PC-9 (cell line): ENCODE measurements at regions not wholly inside any gene's neighbourhood (a gene's known extent, or its start where the extent isn't known, plus 50 kb on each side); places are given as distances from the start of the nearest gene placed in this dataset.
A peak's percentile ranks its signal among the peaks of the same experiment; 100 is the strongest.
"Not testable (repeated sequence)": the region's sequence is repeated elsewhere in the genome, so short reads cannot be mapped to it uniquely, and the experiment has no call there.

Experiments used
- BruUV-seq: library from RNA; stranded (reverse); fragments of 400-500 nt; replicated peaks from 2 replicates; lab custom pipeline; 2021; lab: Mats Ljungman, UMichigan
- CTCF ChIA-PET: fragments of 300-600 bp; sonication (Branson Sonifier 250); formaldehyde crosslinking; loops from one replicate; lab custom pipeline; 2022; ENCODE audit warnings: antibody characterized with exemption; lab: Charles Lee
- POLR2A ChIA-PET: fragments of 300-600 bp; sonication (Branson Sonifier 250); formaldehyde crosslinking; loops from one replicate; lab custom pipeline; 2022; ENCODE audit warnings: antibody characterized with exemption; ENCODE audit not compliant: unreplicated experiment; lab: Charles Lee
- DNase-seq, 2 experiments: peaks; one replicate each; pipeline versions ENCODE4 v3.0.0 to v3.0.0-alpha.2; 2015 to 2022; ENCODE audit warnings: mixed read lengths in 1 of 2
- H2AFZ ChIP-seq: fragments of 200-600 bp; sonication (generic); 2 replicates; pipeline ENCODE4 v1.8.1; 2017; ENCODE audit warnings: antibody characterized with exemption
- H3F3A ChIP-seq: fragments of 200-600 bp; sonication (generic); 2 replicates; pipeline ENCODE4 v1.8.1; 2017; ENCODE audit warnings: antibody characterized with exemption, mild to moderate bottlenecking, low read depth; ENCODE audit not compliant: insufficient read depth
- H3K27ac ChIP-seq: fragments of 200-600 bp; sonication (generic); 2 replicates; pipeline ENCODE4 v1.6.1; 2016; ENCODE audit warnings: mixed run types
- H3K27me3 ChIP-seq: fragments of 200-600 bp; sonication (generic); 2 replicates; pipeline ENCODE4 v1.6.1; 2016; ENCODE audit warnings: low read depth, mixed run types; ENCODE audit not compliant: insufficient read depth
- H3K36me3 ChIP-seq: fragments of 200-600 bp; sonication (generic); 2 replicates; pipeline ENCODE4 v1.6.1; 2016; ENCODE audit warnings: low read depth, mixed run types
- H3K4me1 ChIP-seq: fragments of 200-600 bp; sonication (generic); replicated peaks from 2 replicates; pipeline ENCODE4 v1.6.1; 2016; ENCODE audit warnings: mixed run types; ENCODE audit not compliant: insufficient read depth
- H3K4me2 ChIP-seq: fragments of 200-600 bp; sonication (generic); 2 replicates; pipeline ENCODE4 v1.6.1; 2017; ENCODE audit warnings: mixed run types
- H3K4me3 ChIP-seq: fragments of 200-600 bp; sonication (generic); 2 replicates; pipeline ENCODE4 v1.6.1; 2016; ENCODE audit warnings: mixed run types
- H3K79me2 ChIP-seq: fragments of 200-600 bp; sonication (generic); 2 replicates; pipeline ENCODE4 v1.6.1; 2017; ENCODE audit warnings: low read depth, mixed run types
- H3K9me2 ChIP-seq: fragments of 200-600 bp; sonication (generic); 2 replicates; pipeline ENCODE4 v1.8.1; 2017; ENCODE audit warnings: mild to moderate bottlenecking; ENCODE audit not compliant: insufficient read depth
- H3K9me3 ChIP-seq: fragments of 200-600 bp; sonication (generic); 2 replicates; pipeline ENCODE4 v1.8.1; 2016; ENCODE audit warnings: low read depth; ENCODE audit not compliant: insufficient read depth
- H4K20me1 ChIP-seq: fragments of 200-600 bp; sonication (generic); 2 replicates; pipeline ENCODE4 v1.8.1; 2017; ENCODE audit not compliant: insufficient read depth
- CTCF ChIP-seq: fragments of 200-600 bp; sonication (generic); conservative IDR thresholded peaks from 2 replicates; pipeline ENCODE4 v1.6.1; 2017; ENCODE audit warnings: mixed run types, antibody characterized with exemption, mild to moderate bottlenecking, moderate library complexity
- EZH2 ChIP-seq: fragments of 200-600 bp; sonication (generic); IDR thresholded peaks from 2 replicates; pipeline ENCODE4 v1.8.0; 2017; ENCODE audit warnings: antibody characterized with exemption, low read depth
- intact Hi-C: fragments of 100-400 bp; cut with micrococcal nuclease; formaldehyde crosslinking; loops from one replicate; pipeline ENCODE4 v1.10.0; 2022; ENCODE audit not compliant: unreplicated experiment

DNA sequence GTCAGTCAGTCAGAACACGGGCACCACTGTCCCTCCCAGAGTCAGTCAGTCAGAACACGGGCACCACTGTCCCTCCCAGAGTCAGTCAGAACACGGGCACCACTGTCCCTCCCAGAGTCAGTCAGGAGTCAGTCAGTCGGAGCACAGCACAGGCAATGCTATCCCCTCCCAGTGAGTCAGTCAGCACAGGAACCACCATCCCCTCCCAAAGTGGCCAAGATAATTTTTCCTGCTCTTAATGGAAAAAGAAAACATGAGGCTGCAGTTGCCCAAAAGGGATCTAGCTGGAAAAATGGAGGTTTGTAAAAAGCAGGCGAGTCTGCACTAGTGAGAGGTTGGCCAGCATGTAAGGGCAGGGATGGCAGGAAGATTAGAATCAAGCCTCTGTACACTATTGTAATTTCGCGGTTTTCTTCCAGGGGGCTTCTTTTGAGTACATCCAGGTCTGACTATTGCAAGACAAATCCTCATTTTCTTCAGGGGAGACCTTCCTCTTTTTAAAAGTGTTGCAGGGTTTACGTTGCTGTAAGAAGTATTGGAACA, 213.8 kb downstream of the SIPA1L2 start:
- no peaks in the 10 kb centered on the region for H3K9me3 ChIP-seq
- H2AFZ ChIP-seq = no peak overlapping the region
- no peaks in the 10 kb centered on the region for H4K20me1 ChIP-seq
- intact Hi-C loops = no loop called here
- no peak overlapping the region for H3K4me2 ChIP-seq
- TF ChIP-seq CTCF (no peak), EZH2 (no peak)
- no peaks in the 10 kb centered on the region for H3K9me2 ChIP-seq
- H3K79me2 ChIP-seq = no peaks in the 10 kb centered on the region
- H3K27ac ChIP-seq = no peak overlapping the region
- ChIA-PET POLR2A (no interaction called here), CTCF (no interaction called here)
- peaks cover 24% of the 10 kb centered on the region; the same call in 1 of the 2 replicates for H3K27me3 ChIP-seq
- no peaks in the 10 kb centered on the region for H3F3A ChIP-seq
- no peaks in the 10 kb centered on the region for H3K4me1 ChIP-seq
- no peak for DNase-seq
- no TSS peak for BruUV-seq
- no peak overlapping the region for H3K4me3 ChIP-seq
- no peaks in the 10 kb centered on the region for H3K36me3 ChIP-seq

GRCh38 chr1:232415481-232415880, 214.5 kb downstream of the SIPA1L2 start:
- H3K79me2 ChIP-seq, BruUV-seq, H3K9me3 ChIP-seq, H3K4me1 ChIP-seq, H3F3A ChIP-seq, CTCF ChIA-PET, POLR2A ChIA-PET, H3K9me2 ChIP-seq, H2AFZ ChIP-seq, DNase-seq, intact Hi-C loops, H3K36me3 ChIP-seq, H3K4me3 ChIP-seq, H3K27ac ChIP-seq, H4K20me1 ChIP-seq: not testable (repeated sequence)
- peaks cover 24% of the 10 kb centered on the region; the same call in 1 of the 2 replicates for H3K27me3 ChIP-seq
- 0 out of 2 replicates have a peak overlapping the region, but pooled peaks have one; percentile 25 for H3K4me2 ChIP-seq

DNA sequence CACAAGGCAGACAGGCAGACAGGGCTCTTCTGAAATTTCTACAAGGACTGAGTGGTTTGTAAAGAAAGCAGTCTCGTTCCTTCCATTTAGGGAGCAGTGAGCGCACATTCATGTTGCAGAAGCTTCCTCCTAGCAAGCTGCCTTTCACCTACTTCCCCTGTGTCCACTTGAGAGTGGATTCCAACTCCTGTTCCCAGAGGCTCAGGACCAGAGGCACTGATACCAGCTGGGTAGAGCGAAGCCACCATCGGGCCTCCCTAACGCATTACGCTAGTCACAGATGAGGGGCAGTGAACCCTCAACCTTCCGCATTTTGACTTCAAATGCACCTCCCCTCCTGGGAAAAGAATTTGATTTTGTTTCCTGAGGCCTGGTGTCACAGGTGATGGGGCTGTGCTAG, 215.8 kb downstream of the SIPA1L2 start:
- Histone ChIP-seq H3K27ac (no peak overlapping the region), H3K36me3 (no peaks in the 10 kb centered on the region), H3F3A (no peaks in the 10 kb centered on the region), H4K20me1 (no peaks in the 10 kb centered on the region), H3K4me2 (no peak overlapping the region), H3K4me3 (no peak overlapping the region), H3K27me3 (peaks cover 24% of the 10 kb centered on the region; the same call in 1 of the 2 replicates), H3K79me2 (no peaks in the 10 kb centered on the region), H3K9me2 (no peaks in the 10 kb centered on the region), H2AFZ (no peak overlapping the region), H3K4me1 (no peaks in the 10 kb centered on the region), H3K9me3 (peaks cover 3% of the 10 kb centered on the region; the same call in 1 of the 2 replicates)
- BruUV-seq = no TSS peak
- no peak for DNase-seq
- TF ChIP-seq EZH2 (no peak), CTCF (no peak)
- CTCF ChIA-PET = no interaction called here
- POLR2A ChIA-PET = no interaction called here
- intact Hi-C loops = no loop called here

DNA sequence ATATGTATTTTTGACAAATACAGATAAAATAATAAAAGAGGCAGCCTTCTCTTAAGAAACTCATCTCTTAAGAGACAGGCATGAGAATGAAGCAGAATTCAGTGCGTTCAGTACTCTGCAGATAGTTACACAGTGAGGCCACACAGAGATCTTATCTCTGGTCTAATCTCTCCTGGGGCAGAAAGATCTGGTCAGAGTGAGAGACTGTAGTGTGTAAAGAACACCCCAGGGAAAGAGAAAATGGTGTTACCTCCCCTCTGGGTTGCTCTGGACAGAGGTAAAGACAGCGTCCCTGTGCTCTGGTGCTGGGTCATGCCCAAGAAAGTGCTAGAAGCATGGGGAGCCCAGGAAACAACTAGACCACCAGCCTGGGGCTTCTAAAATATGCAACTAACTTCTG, 216.3 kb downstream of the SIPA1L2 start:
- TF ChIP-seq CTCF = no peak
- no peak for TF ChIP-seq EZH2
- DNase-seq = no peak
- H3F3A ChIP-seq = no peaks in the 10 kb centered on the region
- intact Hi-C loops = no loop called here
- H3K36me3 ChIP-seq = no peaks in the 10 kb centered on the region
- ChIA-PET CTCF (no interaction called here), POLR2A (no interaction called here)
- no peak overlapping the region for H3K27ac ChIP-seq
- H3K9me2 ChIP-seq = no peaks in the 10 kb centered on the region
- peaks cover 24% of the 10 kb centered on the region; the same call in 1 of the 2 replicates for H3K27me3 ChIP-seq
- peaks cover 3% of the 10 kb centered on the region; the same call in 1 of the 2 replicates for H3K9me3 ChIP-seq
- H3K4me1 ChIP-seq = no peaks in the 10 kb centered on the region
- H4K20me1 ChIP-seq = no peaks in the 10 kb centered on the region
- H2AFZ ChIP-seq = no peak overlapping the region
- no peak overlapping the region for H3K4me2 ChIP-seq
- BruUV-seq = no TSS peak
- H3K79me2 ChIP-seq = no peaks in the 10 kb centered on the region
- H3K4me3 ChIP-seq = no peak overlapping the region
